ENCODE measurements at regions not wholly inside any gene's neighbourhood (a gene's known extent, or its start where the extent isn't known, plus 50 kb on each side); places are given as distances from the start of the nearest gene placed in this dataset.

- H3K4me3 Mint-ChIP-seq (ENCODE audit: low read depth) = no peak overlapping the region
- no peak for DNase-seq (ENCODE audit: low spot score, unreplicated experiment)
- peaks cover 6% of the 10 kb centered on the region for H3K9me3 Mint-ChIP-seq (ENCODE audit: low read depth)
- H3K4me1 Mint-ChIP-seq (ENCODE audit: low read depth) = no peaks in the 10 kb centered on the region
- H3K36me3 Mint-ChIP-seq (ENCODE audit: insufficient read depth) = no peaks in the 10 kb centered on the region
- no peak for TF ChIP-seq CTCF (IDR thresholded peaks at IDR 0.05; ENCODE audit: unreplicated experiment)
- no peaks in the 10 kb centered on the region for H3K27me3 Mint-ChIP-seq
- no peak overlapping the region for H3K27ac Mint-ChIP-seq
These were observed 343.0 kb upstream of the ZFP64 start for GRCh38 chr20:52534616-52535015.

GRCh38 chr20:52533401-52533800, 341.8 kb upstream of the ZFP64 start:
- Mint-ChIP-seq H3K4me1 (ENCODE audit: low read depth) (peaks cover 1% of the 10 kb centered on the region), H3K4me3 (ENCODE audit: low read depth) (no peak overlapping the region), H3K27me3 (peaks cover 3% of the 10 kb centered on the region), H3K36me3 (ENCODE audit: insufficient read depth) (no peaks in the 10 kb centered on the region), H3K9me3 (ENCODE audit: low read depth) (peaks cover 6% of the 10 kb centered on the region), H3K27ac (no peak overlapping the region)
- TF ChIP-seq CTCF (IDR thresholded peaks at IDR 0.05; ENCODE audit: unreplicated experiment) = no peak
- no peak for DNase-seq (ENCODE audit: low spot score, unreplicated experiment)

- no peak overlapping the region for H3K27ac Mint-ChIP-seq
- H3K4me1 Mint-ChIP-seq (ENCODE audit: low read depth) = peaks cover 1% of the 10 kb centered on the region
- DNase-seq (ENCODE audit: low spot score, unreplicated experiment) = no peak
- no peak overlapping the region for H3K4me3 Mint-ChIP-seq (ENCODE audit: low read depth)
- peaks cover 3% of the 10 kb centered on the region for H3K27me3 Mint-ChIP-seq
- H3K36me3 Mint-ChIP-seq (ENCODE audit: insufficient read depth) = no peaks in the 10 kb centered on the region
- TF ChIP-seq CTCF (IDR thresholded peaks at IDR 0.05; ENCODE audit: unreplicated experiment) = no peak
- H3K9me3 Mint-ChIP-seq (ENCODE audit: low read depth) = peaks cover 6% of the 10 kb centered on the region
These were observed 341.1 kb upstream of the ZFP64 start for GRCh38 chr20:52532674-52533073.

- H3K9me3 Mint-ChIP-seq (ENCODE audit: low read depth) = peaks cover 6% of the 10 kb centered on the region
- H3K36me3 Mint-ChIP-seq (ENCODE audit: insufficient read depth) = no peaks in the 10 kb centered on the region
- peaks cover 1% of the 10 kb centered on the region for H3K4me1 Mint-ChIP-seq (ENCODE audit: low read depth)
- H3K4me3 Mint-ChIP-seq (ENCODE audit: low read depth) = no peak overlapping the region
- TF ChIP-seq CTCF (IDR thresholded peaks at IDR 0.05; ENCODE audit: unreplicated experiment) = no peak
- peaks cover 9% of the 10 kb centered on the region for H3K27me3 Mint-ChIP-seq
- DNase-seq (ENCODE audit: low spot score, unreplicated experiment) = no peak
- no peak overlapping the region for H3K27ac Mint-ChIP-seq
These were observed 339.0 kb upstream of the ZFP64 start for GRCh38 chr20:52530571-52530970.

- no peak for DNase-seq (ENCODE audit: low spot score, unreplicated experiment)
- H3K36me3 Mint-ChIP-seq (ENCODE audit: insufficient read depth) = no peaks in the 10 kb centered on the region
- peaks cover 6% of the 10 kb centered on the region for H3K9me3 Mint-ChIP-seq (ENCODE audit: low read depth)
- peaks cover 1% of the 10 kb centered on the region for H3K4me1 Mint-ChIP-seq (ENCODE audit: low read depth)
- no peak overlapping the region for H3K4me3 Mint-ChIP-seq (ENCODE audit: low read depth)
- TF ChIP-seq CTCF (IDR thresholded peaks at IDR 0.05; ENCODE audit: unreplicated experiment) = no peak
- no peak overlapping the region for H3K27ac Mint-ChIP-seq
- H3K27me3 Mint-ChIP-seq = peaks cover 9% of the 10 kb centered on the region
These were observed 338.2 kb upstream of the ZFP64 start for GRCh38 chr20:52529826-52530225.
